ENCODE measurements at regions not wholly inside any gene's neighbourhood (a gene's known extent, or its start where the extent isn't known, plus 50 kb on each side); places are given as distances from the start of the nearest gene placed in this dataset.
A peak's percentile ranks its signal among the peaks of the same experiment; 100 is the strongest.

- Histone ChIP-seq H2BK15ac (ENCODE audit: low read depth, low read length) (no peak overlapping the region), H2AFZ (replicated peaks; ENCODE audit: low read length, poor library complexity) (no peak overlapping the region), H2BK5ac (ENCODE audit: low read depth, low read length, poor library complexity, severe bottlenecking) (no peak overlapping the region), H3K9ac (ENCODE audit: low read depth, low read length) (no peak overlapping the region), H3K27ac (ENCODE audit: insufficient read depth, low read length) (no peak overlapping the region), H3K9me1 (ENCODE audit: insufficient read depth, low read length) (no peaks in the 10 kb centered on the region), H4K5ac (ENCODE audit: low read depth, low read length) (no peak overlapping the region), H3K9me3 (ENCODE audit: control insufficient read depth, insufficient read depth, low read length) (peaks cover 5% of the 10 kb centered on the region; the same call in 1 of the 2 replicates), H4K8ac (ENCODE audit: low read depth in 2 of 2, low read length in 2 of 2) (no peak overlapping the region), H3K4ac (ENCODE audit: low read depth, low read length) (no peak overlapping the region), H2AK9ac (replicated peaks; ENCODE audit: low read depth, low read length, poor library complexity) (no peak overlapping the region), H3K4me1 (ENCODE audit: control insufficient read depth, insufficient read depth, low read length) (no peaks in the 10 kb centered on the region), H4K20me1 (ENCODE audit: insufficient read depth, low read length) (no peaks in the 10 kb centered on the region), H3K36me3 (ENCODE audit: control insufficient read depth, insufficient read depth, low read length) (no peaks in the 10 kb centered on the region), H2BK120ac (ENCODE audit: low read depth, low read length) (no peak overlapping the region), H3K4me3 (ENCODE audit: insufficient read depth, low read depth, low read length) (no peak overlapping the region), H2AK5ac (ENCODE audit: low read depth, low read length) (no peak overlapping the region), H3K79me1 (ENCODE audit: low read depth in 1 of 2, low read length in 2 of 2) (no peaks in the 10 kb centered on the region), H3K4me2 (ENCODE audit: low read depth, low read length) (no peak overlapping the region), H3K18ac (ENCODE audit: low read depth, low read length) (no peak overlapping the region), H3K27me3 (ENCODE audit: control insufficient read depth, insufficient read depth, low read length) (no peaks in the 10 kb centered on the region), H3K14ac (replicated peaks; ENCODE audit: low read depth, low read length) (no peak overlapping the region), H3K23ac (ENCODE audit: low read depth, low read length) (no peak overlapping the region), H4K91ac (ENCODE audit: insufficient read depth, low read depth, low read length) (no peak overlapping the region), H2BK20ac (ENCODE audit: low read depth, low read length) (no peak overlapping the region), H3K56ac (ENCODE audit: extremely low read depth, insufficient read depth, low read length) (no peak overlapping the region)
- TF ChIP-seq USF2 (IDR thresholded peaks at IDR 0.05; ENCODE audit: low read depth, low read length) (no peak), MAFK (IDR thresholded peaks at IDR 0.05; ENCODE audit: low read depth, low read length) (peak; percentile 80)
- DNase-seq (no peak), ATAC-seq (ENCODE audit: low read depth) (no peak)
- in situ Hi-C loops (cut with MboI; ENCODE audit: low sequenced_read_pairs) (no loop called here), dilution Hi-C loops (cut with HindIII; ENCODE audit: low sequenced_read_pairs, unreplicated experiment) (no loop called here), intact Hi-C loops (cut with micrococcal nuclease) (no loop called here)
- ChIA-PET POLR2A (ENCODE audit: unreplicated experiment) (no interaction called here), CTCF (no interaction called here)
- 80% methylated on average over 1 of the region's 6 CpGs; no CpG with 5 or more reads in 1 of the 2 experiments for WGBS, 2 experiments (ENCODE audit: extremely low coverage in 2 of 2, insufficient read length in 1 of 2)
- BruUV-seq (replicated peaks), result no TSS peak
Observed at GRCh38 chr10:10881117-10881813, 136.4 kb upstream of the CELF2 start.

Measured in IMR-90 (cell line).